Islet of Langerhans (tissue), 1 donor: ENCODE measurements at regions not wholly inside any gene's neighbourhood (a gene's known extent, or its start where the extent isn't known, plus 50 kb on each side); places are given as distances from the start of the nearest gene placed in this dataset.
"Not testable (repeated sequence)": the region's sequence is repeated elsewhere in the genome, so short reads cannot be mapped to it uniquely, and the experiment has no call there.

Experiments
- FAIRE-seq: peaks from one replicate; lab custom pipeline; 2011; peaks lifted over from hg19 to GRCh38; lab: Jason Lieb, UNC

DNA sequence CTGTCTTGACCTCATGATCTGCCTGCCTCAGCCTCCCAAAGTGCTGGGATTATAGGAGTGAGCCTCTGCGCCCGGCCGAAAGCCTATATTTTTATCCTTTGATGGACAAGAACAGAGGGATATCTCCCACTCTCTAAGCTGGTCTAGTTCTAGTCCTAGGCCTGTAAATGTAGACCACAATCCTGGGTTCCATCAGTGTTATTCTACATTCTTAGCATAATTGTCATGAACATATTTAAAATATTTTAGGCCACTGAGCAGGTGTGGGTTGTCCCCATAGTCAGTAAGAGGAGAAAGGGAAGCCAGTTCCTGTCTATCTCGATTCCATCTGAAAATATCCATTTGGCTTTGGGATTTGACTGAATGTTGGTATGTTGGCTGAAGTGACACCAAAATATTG is 118.1 kb downstream of the EBLN2 start:
- no peak for FAIRE-seq

DNA sequence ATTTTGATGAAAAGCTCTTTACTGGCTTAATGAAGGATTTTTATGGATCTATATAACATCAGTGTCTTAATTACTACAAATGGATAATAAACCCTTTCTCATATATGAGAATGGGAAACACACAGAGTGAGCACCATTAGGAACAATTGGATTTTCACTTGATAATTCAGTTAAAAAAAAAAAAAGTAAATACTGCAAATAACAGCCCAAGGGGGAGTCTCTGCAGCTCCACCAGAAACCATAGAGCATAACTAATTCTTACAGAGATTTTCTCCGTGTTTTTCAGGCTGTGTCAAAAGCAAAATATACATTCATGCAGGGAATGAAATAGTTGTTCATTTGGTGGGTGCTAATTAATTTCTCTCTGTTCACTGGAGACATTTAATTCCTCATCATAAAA is 125.3 kb downstream of the EBLN2 start:
- no peak for FAIRE-seq

DNA sequence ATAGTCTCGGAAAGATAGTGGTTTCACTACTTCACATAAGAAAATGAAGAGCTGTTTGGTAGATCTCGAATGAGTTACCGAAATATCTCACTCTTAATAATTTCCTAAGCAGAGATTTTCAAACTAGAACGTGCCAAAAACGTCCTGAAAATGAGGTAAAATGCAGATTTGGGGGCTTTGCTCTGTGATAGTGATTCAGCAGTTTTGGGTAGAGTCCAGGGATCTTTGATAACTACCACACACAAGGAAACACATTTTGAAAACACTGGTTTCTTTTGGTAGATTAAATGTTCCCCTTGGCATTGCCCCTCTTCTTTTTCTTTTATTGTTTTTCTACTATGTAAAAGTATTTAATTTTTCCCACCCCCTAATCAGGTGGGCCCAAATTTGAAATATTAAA is 125.9 kb downstream of the EBLN2 start:
- no peak for FAIRE-seq

DNA sequence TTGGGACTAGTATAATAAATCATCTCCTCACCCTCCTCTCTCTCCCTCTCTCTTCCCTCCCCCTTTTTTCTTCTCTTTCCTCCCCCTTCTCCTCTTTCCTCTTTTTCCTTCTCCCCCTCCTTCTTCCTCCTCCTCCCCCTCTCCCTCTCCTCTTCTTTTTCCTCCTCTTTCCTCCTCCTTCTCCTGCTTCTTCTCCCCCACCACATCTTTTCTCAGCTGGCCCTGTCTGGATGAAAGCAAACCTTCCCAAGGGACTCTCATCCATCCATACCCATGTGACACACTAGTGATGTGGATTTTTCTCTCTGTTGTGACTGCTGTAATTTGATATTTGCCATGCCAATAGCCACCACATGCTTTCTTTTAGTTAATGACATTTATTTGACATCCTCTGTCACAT is 127.2 kb downstream of the EBLN2 start:
- FAIRE-seq, result no peak

DNA sequence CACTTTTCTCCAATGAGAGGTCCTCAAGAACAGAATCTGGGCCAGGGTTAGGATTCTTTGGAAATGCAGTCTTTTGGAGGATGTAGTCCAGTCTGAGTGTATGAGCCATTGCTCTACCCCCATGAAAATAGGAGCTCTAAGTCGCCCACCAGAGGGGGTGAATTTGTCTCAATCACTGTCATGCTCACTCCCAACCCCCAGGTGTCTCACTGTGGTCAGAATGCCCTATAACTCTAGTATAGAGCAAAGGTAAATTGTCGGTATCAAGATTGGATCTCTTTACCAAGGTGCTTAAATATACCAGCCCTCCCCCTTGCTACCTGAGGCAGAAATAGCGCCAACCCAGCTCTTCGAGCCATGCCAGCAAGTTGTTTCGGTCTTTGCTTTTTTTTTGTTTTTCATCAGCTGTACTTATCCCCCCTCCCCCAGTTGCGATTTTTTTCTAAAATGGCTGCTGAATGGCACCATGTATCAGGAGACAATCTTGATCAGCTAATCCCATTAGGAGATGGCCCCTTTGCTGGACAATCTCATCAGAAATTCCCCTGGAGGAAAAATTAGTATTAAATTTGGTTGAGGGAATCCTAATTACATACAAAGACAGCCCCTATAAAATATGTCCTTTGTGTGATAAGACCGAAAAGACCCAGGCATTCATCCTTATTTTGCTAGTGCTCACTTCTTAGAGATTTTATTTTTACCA is 130.7 kb downstream of the EBLN2 start:
- FAIRE-seq, result no peak

DNA sequence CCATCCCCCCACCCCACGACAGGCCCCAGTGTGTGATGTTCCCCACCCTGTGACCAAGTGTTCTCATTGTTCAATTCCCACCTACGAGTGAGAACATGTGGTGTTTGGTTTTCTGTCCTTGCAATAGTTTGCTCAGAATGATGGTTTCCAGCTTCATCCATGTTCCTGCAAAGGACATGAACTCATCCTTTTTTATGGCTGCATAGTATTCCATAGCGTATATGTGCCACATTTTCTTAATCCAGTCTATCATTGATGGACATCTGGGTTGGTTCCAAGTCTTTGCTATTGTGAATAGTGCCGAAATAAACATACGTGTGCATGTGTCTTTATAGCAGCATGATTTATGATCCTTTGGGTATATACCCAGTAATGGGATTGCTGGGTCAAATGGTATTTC is 132.5 kb downstream of the EBLN2 start:
- FAIRE-seq, result not testable (repeated sequence)

DNA sequence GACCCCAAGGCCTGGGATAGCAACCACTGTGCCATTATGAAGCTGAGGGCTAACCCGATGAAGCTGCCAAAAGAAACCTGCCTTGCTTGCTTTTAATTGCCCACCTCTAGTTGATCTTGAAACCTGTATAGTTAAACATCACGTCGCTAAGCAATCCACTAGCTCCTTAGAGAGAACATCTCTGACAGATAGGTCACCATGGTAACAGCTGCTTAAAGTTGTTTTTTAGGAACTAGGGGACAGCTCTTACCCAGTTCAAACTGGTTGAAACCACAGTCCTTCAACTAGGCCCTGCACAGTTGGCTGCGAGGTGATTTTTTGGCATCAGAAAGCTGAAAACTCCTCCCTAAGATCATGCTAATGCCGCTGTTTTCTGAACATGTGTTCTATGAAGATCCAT is 135.7 kb downstream of the EBLN2 start:
- FAIRE-seq, result no peak

DNA sequence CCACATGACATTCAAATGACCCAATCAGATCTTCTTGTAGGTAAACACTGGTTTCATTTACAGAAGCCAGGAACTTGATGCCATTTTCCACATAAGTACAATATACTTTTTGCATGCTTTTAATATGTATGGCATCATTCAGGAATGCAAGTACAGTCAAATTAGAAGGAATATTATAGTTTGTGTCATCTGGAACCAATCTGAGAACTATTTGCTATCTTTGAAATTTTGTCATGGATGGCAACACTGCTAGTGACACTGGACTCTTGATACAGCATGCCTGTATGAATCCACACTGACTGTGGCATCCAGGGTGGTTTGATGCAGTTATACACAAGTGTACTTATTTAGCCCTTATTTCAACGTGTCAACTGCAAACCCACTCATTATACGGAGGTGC is 141.6 kb downstream of the EBLN2 start:
- FAIRE-seq, result no peak

DNA sequence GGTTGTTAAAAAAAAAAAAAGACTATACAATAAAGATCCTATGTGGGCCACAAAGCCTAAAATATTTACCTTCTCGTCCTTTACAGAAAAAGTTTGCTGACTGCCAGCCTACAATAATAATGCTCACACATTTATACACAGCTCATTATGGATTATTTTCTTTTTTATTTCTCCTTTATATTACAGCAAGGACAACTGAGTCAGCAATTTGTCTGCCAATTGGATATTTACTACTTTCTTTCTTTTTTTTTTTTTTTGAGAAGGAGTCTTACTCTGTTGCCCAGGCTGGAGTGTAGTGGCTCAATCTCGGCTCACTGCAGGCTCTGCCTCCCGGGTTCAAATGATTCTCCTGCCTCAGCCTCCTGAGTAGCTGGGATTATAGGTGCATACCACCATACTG is 142.2 kb downstream of the EBLN2 start:
- no peak for FAIRE-seq

DNA sequence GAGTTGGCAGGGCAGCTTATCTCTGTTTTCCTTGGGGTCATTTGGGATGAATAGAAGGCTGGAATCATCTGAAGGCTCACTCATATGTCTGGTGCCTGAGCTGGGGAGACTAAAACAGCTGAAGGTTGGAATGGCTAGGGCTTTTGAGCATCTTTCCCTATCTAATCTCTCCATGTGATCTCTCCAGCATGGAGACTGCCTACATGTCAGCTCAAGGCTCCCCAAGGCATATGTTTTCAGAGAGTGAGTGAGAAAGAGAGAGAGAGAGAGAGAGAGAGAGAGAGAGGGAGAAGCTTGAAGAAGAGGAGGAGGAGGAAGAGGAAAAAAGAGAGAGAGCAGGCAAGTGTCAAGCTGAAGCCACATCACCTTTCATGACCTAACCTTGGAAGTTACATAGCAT is 143.4 kb downstream of the EBLN2 start:
- no peak for FAIRE-seq

DNA sequence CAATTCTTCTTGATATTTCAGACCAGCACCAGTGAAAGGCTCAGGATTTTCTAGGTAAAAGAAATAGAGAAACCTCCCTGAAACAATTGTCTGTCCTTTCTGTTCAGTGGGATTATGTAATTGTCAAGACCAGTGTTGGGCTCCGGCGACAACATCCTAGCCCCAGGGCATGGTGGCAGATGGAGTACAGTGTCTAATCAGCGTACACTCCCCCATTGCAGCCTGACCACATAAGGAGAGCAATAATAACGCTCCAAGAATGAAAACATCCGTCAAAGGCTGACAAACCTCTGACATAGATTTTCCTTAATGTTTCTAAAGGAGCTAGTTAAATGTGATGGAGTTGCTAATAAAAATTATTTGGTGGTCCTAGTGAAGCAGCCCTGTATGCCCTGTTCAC is 144.6 kb downstream of the EBLN2 start:
- FAIRE-seq, result no peak

DNA sequence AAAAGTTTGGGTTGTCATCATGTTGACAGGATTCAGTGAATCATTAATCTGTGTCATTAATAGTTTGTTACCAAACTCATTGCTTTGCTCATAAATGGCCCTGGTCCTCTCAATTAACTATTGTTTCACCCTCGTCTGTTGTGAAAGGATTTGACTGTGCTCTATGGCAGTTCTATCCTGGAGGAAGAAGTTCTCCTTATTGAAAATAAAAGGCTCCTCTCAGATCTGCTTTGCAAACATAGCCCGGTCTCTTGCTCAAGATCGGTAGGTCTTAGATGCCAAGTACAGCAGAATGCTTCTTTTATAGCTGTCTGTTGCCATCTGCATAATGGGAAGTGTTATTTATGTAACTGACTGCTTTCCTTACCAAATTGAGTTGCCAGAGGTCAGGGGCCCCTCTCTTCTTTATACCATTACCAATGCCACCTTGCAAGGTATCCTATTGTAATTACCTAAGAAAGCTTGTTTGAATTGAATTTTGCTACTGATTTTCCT is 146.5 kb downstream of the EBLN2 start:
- FAIRE-seq, result no peak

DNA sequence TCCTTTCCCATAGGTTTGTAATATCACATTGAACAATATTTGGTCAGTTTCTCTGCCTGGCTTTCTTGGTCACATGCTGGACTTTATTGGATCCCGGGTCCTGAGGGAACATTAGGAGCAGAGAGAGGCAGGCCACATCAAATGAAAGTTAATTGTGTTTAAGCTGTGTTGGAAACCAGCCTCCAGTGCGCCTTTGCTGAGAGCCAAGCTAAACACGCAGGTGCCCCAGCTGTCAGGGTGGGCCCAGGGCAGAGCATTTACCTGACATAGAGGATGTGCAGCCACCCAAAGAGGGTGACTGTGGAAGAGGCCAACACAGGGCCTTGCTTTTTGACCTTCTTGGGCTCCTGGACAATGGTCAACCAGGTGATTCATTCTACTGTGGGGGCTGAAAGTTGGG is 149.3 kb downstream of the EBLN2 start:
- FAIRE-seq, result no peak

DNA sequence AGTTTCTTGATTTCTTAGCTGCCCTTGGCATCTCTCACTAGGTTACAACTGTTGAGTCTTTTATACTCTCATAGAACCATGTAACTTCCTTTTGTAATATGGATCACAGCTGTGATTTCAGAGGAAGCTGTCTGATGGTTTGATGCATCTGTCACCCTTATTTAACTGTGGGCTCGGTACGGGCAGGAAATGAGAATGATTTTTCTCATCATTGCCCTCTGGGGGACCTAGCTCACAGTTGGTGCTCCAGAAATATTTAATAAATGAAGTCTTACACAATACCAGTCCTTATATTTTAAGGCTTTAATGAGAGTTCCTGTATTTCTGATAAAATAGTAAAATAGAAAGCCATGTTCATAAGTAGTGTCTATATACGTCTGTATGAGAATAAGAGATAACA is 151.2 kb downstream of the EBLN2 start:
- FAIRE-seq, result no peak

DNA sequence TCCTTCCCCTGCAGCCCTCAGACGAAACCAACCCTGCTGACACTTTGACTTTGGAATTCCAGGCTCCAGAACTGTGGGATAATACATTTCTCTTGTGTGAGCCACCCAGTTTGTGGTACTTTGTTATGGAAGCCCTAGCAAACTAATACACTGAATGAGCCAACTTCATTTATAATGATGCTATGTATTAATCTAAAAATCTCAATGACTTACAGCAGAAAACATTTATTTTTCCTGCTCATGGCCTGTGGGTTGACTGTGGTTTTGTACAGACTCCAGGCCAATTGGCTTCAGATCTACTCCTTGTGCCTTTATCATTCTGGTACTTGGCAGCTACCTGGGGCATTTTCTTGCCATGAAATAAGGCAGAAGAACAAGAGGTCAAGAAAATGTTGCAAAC is 152.4 kb downstream of the EBLN2 start:
- FAIRE-seq, result no peak

DNA sequence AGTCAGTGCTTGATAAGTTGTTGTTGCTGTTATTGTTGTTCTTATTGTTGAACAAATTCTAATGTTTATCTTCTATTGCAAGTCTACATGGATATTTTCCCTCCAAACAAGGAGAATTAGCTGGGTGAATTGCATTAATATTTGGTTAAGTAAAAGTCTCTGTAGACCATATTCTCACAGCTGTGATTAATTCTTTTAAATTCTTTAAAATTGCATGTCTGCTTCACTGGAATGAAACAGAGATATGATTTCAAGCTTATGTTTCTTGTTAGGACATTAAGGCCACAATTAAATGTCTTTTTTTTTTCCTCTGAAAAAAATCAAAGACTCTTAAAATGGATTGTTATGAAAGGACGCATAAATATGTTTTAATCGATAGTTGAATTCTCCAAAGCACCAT is 153.4 kb downstream of the EBLN2 start:
- no peak for FAIRE-seq

DNA sequence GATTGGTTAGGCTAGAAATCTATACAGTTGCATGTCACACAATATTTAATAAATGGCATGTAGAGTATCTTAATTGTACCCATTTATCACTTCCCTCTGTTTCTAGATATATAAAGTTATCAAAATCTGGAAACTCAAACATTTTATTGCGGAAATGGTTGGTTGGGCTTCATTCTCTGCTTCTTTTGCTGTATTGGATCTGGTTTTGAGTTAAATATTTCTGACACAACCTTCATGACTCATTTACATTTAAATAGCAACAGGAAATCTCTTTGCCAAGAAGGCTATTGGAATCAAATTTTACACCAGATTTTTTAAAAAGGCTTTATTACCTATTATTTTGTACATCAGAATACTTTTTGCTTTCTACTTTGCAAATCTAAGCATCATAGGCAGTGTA is 153.8 kb downstream of the EBLN2 start:
- FAIRE-seq, result no peak

DNA sequence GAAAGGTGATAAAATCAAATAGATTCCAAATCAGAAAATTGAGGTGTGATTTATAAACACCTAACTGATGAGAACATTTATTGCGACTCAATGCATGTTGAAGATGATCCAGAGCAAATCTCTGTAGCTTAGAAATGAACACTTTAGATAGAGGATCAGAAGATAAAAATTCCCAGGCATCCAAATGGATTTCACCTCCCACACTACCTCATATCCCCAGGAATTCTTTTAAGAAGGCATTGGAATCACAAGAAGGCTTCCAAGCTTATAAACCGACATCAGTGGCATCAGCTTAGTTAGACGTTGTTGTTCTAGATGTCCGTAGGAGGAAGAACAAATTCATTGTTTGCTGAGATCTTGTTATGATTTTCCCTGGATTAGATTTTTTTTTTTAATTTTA is 154.4 kb downstream of the EBLN2 start:
- FAIRE-seq, result no peak

DNA sequence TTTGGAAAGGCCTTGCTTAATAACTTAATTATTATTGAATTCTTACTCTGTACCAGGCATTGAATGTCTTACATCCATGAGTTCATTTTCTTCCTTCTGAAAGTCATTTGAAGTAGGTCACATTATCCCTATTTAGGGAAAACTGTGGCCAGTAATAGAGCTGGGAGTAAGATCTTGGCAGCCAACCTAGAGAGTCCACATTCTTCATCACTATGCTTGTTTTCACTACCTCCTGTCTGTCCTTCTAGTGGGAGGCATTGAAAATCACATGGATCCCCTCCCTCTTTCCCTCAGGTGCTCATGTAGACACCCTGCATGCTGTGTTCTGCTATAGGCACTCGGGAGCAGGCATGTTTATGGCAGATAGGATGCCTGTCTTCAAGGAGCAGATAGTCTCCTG is 154.9 kb downstream of the EBLN2 start:
- no peak for FAIRE-seq

DNA sequence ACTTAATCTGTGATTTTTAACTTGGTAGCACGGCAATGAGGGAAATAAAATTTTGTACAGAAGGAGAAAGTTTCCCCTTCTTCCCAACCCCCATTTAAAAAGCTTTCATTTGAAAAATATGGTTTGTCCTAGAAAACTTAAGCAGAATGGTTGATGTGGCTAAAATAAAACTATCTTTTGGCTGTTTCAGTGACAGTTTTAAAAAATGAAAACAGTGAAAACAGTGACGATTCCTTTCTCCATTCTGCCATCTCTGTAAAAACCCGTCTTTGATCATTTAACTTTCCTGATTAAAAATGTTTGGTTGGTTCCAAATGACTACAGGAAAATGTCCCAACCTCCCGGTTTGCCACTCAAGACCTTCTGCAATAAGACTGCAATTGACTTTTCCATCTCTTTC is 160.7 kb downstream of the EBLN2 start:
- no peak for FAIRE-seq

DNA sequence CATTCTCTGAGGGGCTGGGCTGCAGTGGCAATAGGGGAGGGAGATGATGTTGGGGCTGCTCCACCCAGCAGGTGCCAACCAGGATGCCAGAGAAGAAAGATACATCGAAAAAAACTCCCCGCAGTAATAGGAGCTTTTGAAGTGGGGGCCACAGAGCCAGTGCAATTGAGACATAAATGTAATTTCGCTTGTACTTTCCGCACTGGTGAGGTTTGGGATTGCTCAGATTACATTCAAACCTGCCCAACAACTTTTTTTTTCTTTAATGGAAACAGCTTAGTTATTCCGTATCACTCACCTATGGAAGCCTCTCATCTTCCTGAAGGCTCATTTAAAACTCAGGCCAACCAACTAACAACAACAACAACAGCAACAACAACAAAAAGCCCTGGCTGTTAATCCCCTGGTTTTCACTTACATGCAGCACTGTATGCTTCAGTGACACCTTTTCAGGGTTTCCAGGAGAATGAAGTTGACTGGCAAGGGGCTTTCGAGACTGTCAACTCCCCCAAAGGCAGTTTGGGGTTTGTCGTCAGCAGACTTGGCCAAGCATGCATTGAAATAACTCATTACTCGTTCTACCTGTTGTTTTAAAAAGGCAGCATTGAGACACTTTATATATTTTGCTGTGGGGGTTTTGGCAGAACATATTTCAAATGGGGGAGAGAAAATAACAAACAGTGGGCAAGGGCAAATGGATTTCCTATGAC is 163.8 kb downstream of the EBLN2 start:
- FAIRE-seq, result no peak

DNA sequence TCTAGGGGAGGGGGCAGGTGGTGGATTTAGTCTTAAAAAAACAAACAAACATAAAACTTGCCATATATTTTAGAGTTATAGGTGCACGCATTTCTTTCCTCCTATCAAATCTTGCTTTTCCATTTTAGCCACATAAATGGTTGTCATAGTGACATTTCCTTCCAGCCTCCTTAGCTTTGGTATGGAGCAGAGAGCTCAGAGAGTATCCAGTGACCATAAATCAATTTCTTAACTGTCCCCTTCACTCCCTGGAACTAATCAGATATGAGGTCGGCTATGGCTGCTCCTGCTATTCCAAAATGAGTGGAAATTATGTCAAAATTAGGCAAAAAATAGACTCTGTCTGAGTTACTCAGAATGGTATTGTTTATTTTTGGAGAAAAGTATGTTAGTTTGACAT is 164.5 kb downstream of the EBLN2 start:
- FAIRE-seq, result no peak

DNA sequence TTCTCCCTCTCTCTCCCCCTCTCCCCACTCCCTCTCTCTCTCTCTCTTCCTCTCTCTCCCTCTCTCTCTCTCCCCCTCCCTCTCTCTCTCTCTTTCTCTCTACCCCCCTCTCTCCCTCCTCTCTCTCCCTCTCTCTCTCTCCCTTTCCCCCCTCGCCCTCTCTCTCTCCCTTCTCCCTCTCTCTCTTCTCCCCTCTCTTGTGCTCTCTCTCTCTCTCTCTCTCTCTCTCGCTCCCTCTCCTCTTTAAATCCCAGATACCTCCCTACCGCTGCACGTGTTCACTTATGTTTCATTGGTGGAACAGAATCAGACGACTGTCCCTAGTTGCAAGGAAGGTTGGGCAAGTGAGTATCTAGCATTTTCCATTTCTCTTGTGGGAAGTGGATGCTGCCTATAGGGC is 166.5 kb downstream of the EBLN2 start:
- no peak for FAIRE-seq

DNA sequence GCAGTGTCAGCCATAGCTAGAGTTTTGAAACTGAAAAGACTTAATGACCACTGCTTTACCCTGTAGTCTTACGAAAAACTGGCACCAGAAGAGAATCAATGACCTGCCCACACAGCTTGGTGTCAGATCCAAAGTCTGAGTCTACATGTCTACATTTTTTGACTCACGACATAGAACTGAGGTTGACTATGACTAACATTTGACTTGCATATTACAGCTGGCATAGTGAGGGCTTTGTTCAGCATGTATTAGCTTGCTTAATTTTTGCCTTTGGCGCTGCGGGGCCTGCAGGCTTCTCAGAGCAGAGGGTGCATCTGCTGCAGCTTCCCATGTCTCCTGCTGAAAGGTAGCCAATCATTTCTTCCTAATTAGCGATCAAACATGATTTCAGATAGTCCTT is 167.0 kb downstream of the EBLN2 start:
- no peak for FAIRE-seq
